KBM-7 (cell line): ENCODE measurements at regions not wholly inside any gene's neighbourhood (a gene's known extent, or its start where the extent isn't known, plus 50 kb on each side); places are given as distances from the start of the nearest gene placed in this dataset.

Experiments
- DNase-seq: peaks from one replicate; pipeline ENCODE4 v3.0.0-alpha.2; 2015
- in situ Hi-C: fragments of 300-500 bp; cut with MboI; formaldehyde crosslinking; loops from 2 replicates; pipeline ENCODE4 v1.14.3; 2020; ENCODE audit warnings: low sequenced_read_pairs, low pct_unique_long_range_greater_than_20kb, mixed read lengths

DNA sequence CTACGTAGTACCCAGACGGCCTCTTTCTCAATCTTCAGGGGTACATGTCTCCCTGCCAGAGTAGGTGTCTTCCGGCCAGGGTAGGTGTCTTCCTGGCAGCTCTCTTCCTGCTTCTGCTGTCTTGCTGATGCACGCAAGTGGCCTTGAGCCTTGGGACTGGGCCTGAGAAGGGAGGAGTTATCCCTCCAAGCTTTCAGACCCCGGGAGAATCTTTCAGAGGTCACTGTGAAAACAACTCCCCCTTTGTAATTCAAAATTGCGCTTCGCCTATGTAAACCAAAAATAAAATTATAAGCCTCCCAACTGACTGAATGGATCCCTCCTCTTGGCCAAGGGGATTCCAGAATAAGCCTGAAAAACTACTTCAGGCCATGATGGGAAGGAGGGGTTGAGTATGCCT lies 87.3 kb upstream of the NUDT4 start:
- no peak for DNase-seq
- in situ Hi-C loops: no loop called here

- DNase-seq: no peak
- in situ Hi-C loops: no loop called here
Measured at GRCh38 chr12:93292213-93292612, 85.5 kb upstream of the NUDT4 start.

DNA sequence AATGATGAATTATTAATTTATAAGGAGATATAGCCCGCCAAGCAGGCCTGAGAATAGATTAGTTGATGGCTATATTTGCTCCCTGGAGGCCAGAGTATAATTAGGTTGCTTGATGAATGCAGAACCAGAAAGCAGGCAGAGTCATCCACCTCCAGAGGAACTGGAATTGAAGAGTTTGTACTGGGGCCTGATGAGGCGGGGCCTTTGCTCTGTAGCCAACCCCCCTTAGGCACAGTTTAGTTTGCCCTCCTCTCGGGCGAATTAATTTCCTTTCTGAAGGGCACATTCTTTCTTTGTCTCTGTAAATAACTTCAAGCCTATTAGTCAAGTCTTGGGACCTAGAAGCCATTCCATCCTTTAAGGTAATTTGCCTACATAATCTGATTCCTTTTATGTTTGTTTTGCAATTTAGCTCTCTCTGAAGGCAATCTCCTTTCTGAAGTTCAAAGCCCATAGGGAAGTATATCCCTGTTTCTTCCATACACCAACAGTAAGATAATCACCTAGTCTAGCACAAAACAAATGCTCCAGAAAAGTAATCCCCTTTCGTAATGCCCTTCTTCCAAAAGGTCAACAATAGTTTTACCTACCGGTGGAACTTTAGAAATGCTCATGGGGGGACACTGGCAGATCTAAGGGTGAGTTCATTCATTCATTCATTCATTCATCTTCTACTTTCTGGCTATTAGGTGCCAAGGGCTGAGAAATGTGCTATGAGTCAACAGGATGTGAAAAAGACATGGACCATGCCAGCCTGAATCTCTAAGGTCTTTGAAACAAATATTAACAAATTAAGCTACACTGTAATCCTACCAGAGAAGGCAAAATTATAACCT lies 84.8 kb upstream of the NUDT4 start:
- DNase-seq: no peak
- in situ Hi-C loops: no loop called here

DNA sequence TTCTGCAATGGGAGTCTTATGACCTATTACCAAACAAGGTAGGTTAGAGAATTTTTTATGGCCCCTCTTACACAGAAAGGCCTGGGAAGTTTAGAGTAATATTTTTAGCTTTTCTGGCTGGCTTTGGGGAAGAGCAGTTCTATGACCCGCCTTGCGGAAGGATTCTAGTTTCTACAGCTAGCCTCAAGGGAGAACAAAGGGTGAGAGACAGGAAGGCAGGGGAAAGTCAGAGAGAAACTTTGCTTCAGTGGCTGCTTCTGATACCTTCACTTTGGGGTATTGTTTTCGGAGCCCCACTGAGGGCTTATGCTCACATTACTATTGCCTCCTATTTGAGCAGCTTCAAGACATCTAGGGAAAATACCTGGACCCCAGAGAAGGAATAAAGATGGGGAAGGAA lies 80.7 kb upstream of the NUDT4 start:
- DNase-seq: no peak
- in situ Hi-C loops: no loop called here

- in situ Hi-C loops: no loop called here
- DNase-seq: no peak
Measured at GRCh38 chr12:93297536-93297935, 80.2 kb upstream of the NUDT4 start.

DNA sequence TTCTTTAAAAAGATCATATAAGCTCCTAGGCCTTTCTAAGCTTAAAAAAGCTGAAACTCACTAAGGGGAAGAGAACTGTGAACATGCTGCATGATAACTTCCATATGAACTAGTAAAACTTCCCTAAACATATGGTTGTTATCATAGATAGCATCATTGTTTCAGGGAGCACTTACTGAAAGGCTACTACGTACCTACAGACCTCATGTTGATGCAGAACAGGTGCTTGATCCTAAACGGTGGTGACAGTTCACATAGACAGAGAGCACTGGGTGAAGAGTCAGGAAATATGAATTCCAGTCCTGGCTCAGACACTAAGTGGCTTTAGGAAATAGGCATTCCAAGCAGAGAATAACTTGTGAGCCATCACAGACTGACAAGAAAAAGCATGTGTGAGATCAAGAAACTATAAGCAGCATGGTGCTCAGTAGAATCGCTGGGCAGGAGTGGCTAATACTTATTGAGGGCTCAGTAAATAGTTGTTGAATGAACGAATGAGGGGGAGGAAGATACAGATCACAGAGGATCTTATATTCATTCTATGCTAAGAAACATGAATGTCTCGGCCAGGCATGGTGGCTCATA lies 78.4 kb upstream of the NUDT4 start:
- no peak for DNase-seq
- in situ Hi-C loops: no loop called here

DNA sequence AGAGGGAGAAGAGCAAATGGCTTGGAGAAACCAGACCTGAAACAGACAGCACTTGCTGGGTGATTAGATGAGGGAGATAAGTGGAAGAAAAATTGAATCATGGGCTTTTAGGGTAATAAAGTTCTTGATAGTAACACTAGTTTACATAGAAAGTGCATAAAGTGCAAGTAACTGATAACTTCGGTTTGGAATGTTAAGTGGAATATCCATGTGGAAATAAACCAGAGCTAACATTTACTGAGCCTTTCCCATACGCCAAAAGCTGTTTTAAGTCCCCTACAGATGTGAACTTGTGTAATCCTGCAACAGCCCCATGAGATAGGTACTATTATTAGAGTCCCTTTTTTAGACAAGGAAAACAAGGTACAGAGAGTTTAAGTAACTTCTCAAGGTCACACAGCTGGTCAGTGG lies 77.1 kb upstream of the NUDT4 start:
- in situ Hi-C loops: no loop called here
- no peak for DNase-seq

DNA sequence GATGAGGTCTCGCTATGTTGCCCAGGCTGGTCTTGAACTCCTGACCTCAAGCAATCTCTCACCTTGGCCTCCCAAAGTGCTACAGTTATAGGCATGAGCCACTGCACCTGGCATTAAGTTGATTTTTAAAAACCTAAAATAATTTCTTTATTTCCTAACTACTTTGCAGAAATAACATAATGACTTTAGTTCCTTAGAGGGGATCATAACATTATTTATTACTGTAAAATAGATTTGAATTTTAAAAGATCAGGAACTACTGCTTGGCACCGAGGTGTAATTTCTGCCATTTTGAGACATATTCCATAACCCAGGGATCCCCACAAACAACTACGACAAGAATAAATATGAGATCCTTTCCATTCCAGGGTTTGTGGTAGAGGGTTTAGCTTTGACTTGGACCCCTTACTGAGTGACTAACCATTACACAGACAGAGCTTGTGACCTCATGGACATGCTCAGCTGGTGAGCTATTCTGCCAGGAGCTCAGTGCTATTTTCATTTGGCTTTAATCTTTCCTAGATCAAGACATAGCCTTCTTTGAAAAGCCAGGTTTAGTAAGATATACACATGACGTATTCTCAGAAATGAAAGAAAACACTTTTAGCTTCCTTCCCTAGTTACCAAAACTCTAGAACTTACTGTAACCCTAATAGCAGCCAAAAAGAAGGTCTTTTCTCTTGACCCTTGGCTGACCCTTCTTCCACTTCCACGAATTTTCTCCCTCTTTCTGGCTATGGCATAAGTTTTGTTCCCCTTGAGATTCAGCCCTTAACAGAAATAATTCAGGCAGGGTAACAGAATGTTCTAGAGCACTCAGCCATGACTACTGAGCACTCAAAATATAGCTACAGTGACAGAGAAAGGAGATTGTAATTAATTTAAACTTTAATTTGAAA lies 75.1 kb upstream of the NUDT4 start:
- in situ Hi-C loops: no loop called here
- peak; percentile 18 for DNase-seq

DNA sequence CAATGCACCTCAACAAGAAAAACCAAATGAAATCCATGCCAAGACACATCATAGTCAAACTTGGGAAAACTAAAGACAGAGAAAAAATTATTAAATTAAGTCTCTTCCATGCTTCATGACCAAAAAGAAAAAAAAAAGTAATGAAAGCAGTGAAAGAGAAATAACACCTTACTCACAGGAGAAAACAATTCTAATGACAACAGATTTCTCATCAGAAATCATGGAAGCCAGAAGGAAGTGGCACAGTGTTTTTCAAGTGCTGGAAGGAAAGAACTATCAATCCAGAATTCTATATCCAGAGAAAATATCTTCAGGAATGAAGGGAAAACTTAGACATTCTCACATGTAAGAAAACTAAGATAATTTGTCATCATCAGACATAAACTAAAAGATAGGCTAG lies 71.1 kb upstream of the NUDT4 start:
- DNase-seq: no peak
- in situ Hi-C loops: no loop called here

DNA sequence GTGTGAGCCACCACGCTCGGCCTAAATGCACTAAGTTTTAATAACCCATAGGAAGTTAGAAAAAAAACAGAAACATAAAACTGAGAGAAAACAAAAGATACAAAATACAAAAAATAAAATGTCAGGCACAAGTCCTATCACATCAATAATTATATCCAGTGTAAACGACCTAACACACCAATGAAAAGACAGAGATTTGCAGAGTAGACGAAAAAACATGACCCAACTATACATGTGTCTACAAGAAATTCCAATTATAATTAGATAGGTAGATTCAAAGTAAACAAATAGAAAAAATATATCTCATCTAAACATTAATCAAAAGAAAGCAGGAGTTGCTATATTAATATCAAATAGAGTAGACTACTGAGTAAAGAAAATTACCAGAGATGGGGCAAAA lies 69.4 kb upstream of the NUDT4 start:
- in situ Hi-C loops: no loop called here
- DNase-seq: no peak

- no peak for DNase-seq
- in situ Hi-C loops: no loop called here
Measured at GRCh38 chr12:93311827-93312226, 65.9 kb upstream of the NUDT4 start.

DNA sequence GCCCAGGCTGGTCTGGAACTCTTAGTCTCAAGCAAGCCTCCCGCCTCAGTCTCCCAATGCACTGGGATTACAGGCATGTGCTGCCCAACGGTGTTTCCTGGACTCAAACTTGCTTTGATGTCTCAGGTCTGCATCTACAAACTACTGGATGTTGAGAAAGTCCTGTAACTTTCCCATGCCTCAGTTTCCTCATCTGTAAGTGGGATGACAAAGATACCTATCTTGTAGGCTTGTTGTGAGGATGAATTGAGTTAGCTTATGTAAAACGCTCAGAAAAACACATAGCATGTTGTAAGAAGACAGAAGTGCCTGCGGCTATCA lies 63.6 kb upstream of the NUDT4 start:
- DNase-seq: no peak
- in situ Hi-C loops: no loop called here

GRCh38 chr12:93315385-93315906 lies 62.3 kb upstream of the NUDT4 start:
- in situ Hi-C loops: no loop called here
- no peak for DNase-seq

DNA sequence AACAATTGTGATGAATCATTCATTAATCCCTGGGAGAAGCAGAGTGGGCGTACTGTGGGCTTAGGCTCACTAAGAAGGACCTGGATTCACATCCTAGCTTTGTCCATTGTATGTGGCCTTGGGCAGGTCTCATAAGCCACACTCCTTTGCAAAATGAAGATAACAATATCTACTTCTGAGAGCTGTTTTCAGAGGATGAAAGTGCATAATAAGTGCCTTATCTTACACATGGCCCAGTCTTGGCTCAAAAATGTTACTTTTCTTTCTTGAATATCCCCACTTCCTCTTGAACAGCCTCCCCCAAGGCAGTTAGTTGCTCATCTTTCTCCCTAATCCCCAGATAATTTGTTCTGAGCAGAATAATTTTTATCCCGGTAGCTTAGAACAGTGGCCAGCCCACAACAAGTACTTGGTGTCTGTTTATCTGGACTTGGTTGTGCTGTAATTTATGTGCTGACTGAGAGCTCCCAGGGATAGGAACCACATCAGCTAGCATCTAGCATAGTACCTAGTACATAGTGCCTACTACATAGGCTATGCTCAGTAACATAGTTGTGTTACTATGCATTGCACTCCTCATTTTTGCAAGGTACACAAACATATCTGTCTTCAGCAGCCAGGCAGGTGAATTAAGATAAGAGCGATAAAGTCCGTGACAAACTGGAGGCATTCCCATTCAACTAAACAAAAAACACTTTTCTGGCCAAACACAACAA lies 61.7 kb upstream of the NUDT4 start:
- in situ Hi-C loops: no loop called here

GRCh38 chr12:93316623-93316971 lies 61.1 kb upstream of the NUDT4 start:
- in situ Hi-C loops: no loop called here
- no peak for DNase-seq

More for the DNA sequence above, 61.7 kb upstream of the NUDT4 start:
- peak; percentile 14 for DNase-seq

- in situ Hi-C loops: no loop called here
- DNase-seq: peak; percentile 38
Measured at GRCh38 chr12:93317227-93317626, 60.5 kb upstream of the NUDT4 start.

- no peak for DNase-seq
- in situ Hi-C loops: no loop called here
Measured at GRCh38 chr12:93318720-93319522, 58.8 kb upstream of the NUDT4 start.

DNA sequence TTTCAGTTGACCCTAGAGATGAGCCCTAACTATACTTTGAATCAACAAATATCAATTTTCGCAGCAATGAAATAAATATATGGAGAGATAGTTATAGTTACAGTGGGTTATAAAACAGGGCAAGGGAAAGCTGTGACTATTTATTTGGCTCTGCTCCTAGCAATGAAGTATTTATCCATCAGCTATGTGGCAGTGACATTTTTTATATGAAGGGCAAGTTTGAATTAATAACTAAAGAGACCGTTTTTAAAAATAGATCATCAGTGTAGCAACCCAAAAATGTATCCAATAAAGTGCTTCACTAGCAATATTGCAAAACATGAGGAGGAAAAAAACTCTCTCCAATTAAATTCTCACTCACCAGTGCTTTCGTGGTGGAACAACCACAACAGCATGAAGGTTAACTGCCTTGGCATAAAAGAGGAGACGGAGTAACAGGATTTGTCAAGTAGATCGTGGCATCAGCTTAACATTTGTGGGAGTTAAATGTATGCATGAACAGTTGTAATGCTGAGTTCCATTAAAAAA lies 58.1 kb upstream of the NUDT4 start:
- no peak for DNase-seq
- in situ Hi-C loops: no loop called here
